ENCODE measurements at regions not wholly inside any gene's neighbourhood (a gene's known extent, or its start where the extent isn't known, plus 50 kb on each side); places are given as distances from the start of the nearest gene placed in this dataset.

GRCh38 chr4:136917312-136918110 lies 614.8 kb downstream of the PCDH18 start:
- no peak for DNase-seq

- DNase-seq: no peak
These were observed 622.7 kb downstream of the PCDH18 start for GRCh38 chr4:136909626-136910025.

GRCh38 chr4:136908122-136908521 lies 624.2 kb downstream of the PCDH18 start:
- DNase-seq: no peak

- no peak for DNase-seq
These were observed 631.6 kb downstream of the PCDH18 start for GRCh38 chr4:136900696-136901095.

GRCh38 chr4:136898590-136899248 lies 633.6 kb downstream of the PCDH18 start:
- no peak for DNase-seq

- no peak for DNase-seq
These were observed 638.7 kb downstream of the PCDH18 start for GRCh38 chr4:136893573-136893972.

GRCh38 chr4:136881666-136882065 lies 650.6 kb downstream of the PCDH18 start:
- DNase-seq: no peak

- DNase-seq: no peak
These were observed 658.7 kb downstream of the PCDH18 start for GRCh38 chr4:136873555-136873954.

GRCh38 chr4:136867465-136867864 lies 664.8 kb downstream of the PCDH18 start:
- no peak for DNase-seq

GRCh38 chr4:136865526-136865925 lies 666.8 kb downstream of the PCDH18 start:
- no peak for DNase-seq

- peak; percentile 3 for DNase-seq
These were observed 667.6 kb downstream of the PCDH18 start for GRCh38 chr4:136864604-136865185.

GRCh38 chr4:136863756-136864155 lies 668.5 kb downstream of the PCDH18 start:
- no peak for DNase-seq

- DNase-seq: no peak
These were observed 669.6 kb downstream of the PCDH18 start for GRCh38 chr4:136862653-136863052.

GRCh38 chr4:136861091-136861490 lies 671.2 kb downstream of the PCDH18 start:
- no peak for DNase-seq

GRCh38 chr4:136858903-136859302 lies 673.4 kb downstream of the PCDH18 start:
- no peak for DNase-seq

GRCh38 chr4:136855886-136856285 lies 676.4 kb downstream of the PCDH18 start:
- DNase-seq: no peak

GRCh38 chr4:136850446-136850845 lies 681.8 kb downstream of the PCDH18 start:
- DNase-seq: no peak

- no peak for DNase-seq
These were observed 684.2 kb downstream of the PCDH18 start for GRCh38 chr4:136847881-136848621.

- DNase-seq: no peak
These were observed 690.8 kb downstream of the PCDH18 start for GRCh38 chr4:136841526-136841925.

GRCh38 chr4:136838607-136839006 lies 693.7 kb downstream of the PCDH18 start:
- no peak for DNase-seq

- DNase-seq: no peak
These were observed 700.7 kb downstream of the PCDH18 start for GRCh38 chr4:136831553-136831952.

GRCh38 chr4:136829280-136829679 lies 703.0 kb downstream of the PCDH18 start:
- DNase-seq: no peak

GRCh38 chr4:136823020-136823419 lies 709.3 kb downstream of the PCDH18 start:
- DNase-seq: no peak

Measured in NCI-H2227 treated with DMSO at 0.1 percent for 48 hours (cell line).